H9 (cell line): ENCODE measurements at regions not wholly inside any gene's neighbourhood (a gene's known extent, or its start where the extent isn't known, plus 50 kb on each side); places are given as distances from the start of the nearest gene placed in this dataset.

Experiments
- DNase-seq: peaks from one replicate; pipeline ENCODE4 v3.0.0-alpha.2; 2017
- H2AFZ ChIP-seq: one replicate; pipeline ENCODE4 v1.6.1; 2013; ENCODE audit warnings: mild to moderate bottlenecking, low read length, control low read depth, moderate library complexity
- H2AK5ac ChIP-seq: 2 replicates; pipeline ENCODE4 v1.6.1; 2013; ENCODE audit warnings: low read length, control low read depth, mixed read lengths; ENCODE audit not compliant: insufficient read length
- H2BK120ac ChIP-seq: one replicate; pipeline ENCODE4 v1.6.1; 2013; ENCODE audit warnings: low read depth, mild to moderate bottlenecking, low read length, control low read depth, inconsistent platforms; ENCODE audit not compliant: poor library complexity, severe bottlenecking
- H2BK12ac ChIP-seq: 2 replicates; pipeline ENCODE4 v1.6.1; 2013; ENCODE audit warnings: low read length, control low read depth, mixed read lengths, low read depth; ENCODE audit not compliant: insufficient read length
- H2BK15ac ChIP-seq: 2 replicates; pipeline ENCODE4 v1.6.1; 2013; ENCODE audit warnings: low read depth, low read length, control low read depth
- H2BK20ac ChIP-seq: one replicate; pipeline ENCODE4 v1.6.1; 2013; ENCODE audit warnings: low read depth, mild to moderate bottlenecking, low read length, control low read depth, inconsistent platforms; ENCODE audit not compliant: poor library complexity, severe bottlenecking
- H2BK5ac ChIP-seq: 2 replicates; pipeline ENCODE4 v1.6.1; 2013; ENCODE audit warnings: low read length, control low read depth, mixed read lengths; ENCODE audit not compliant: insufficient read length
- H3K14ac ChIP-seq: 2 replicates; pipeline ENCODE4 v1.6.1; 2013; ENCODE audit warnings: low read length, control low read depth; ENCODE audit not compliant: insufficient read depth
- H3K18ac ChIP-seq: 2 replicates; pipeline ENCODE4 v1.6.1; 2013; ENCODE audit warnings: low read depth, mild to moderate bottlenecking, mixed read lengths, low read length, control low read depth; ENCODE audit not compliant: insufficient read length
- H3K23ac ChIP-seq: 2 replicates; pipeline ENCODE4 v1.6.1; 2013; ENCODE audit warnings: low read length, control low read depth, mixed read lengths, low read depth; ENCODE audit not compliant: insufficient read length
- H3K23me2 ChIP-seq: 2 replicates; pipeline ENCODE4 v1.6.1; 2013; ENCODE audit warnings: low read depth, mild to moderate bottlenecking, mixed read lengths, low read length, control low read depth; ENCODE audit not compliant: insufficient read length, poor library complexity, severe bottlenecking
- H3K27ac ChIP-seq: 2 replicates; pipeline ENCODE4 v1.5.1; 2013; ENCODE audit warnings: low read length, control low read depth, mixed read lengths, low read depth; ENCODE audit not compliant: insufficient read length
- H3K27me3 ChIP-seq: 2 replicates; pipeline ENCODE4 v1.6.1; 2013; ENCODE audit warnings: low read length, control low read depth, inconsistent platforms; ENCODE audit not compliant: insufficient read depth
- H3K4ac ChIP-seq: 2 replicates; pipeline ENCODE4 v1.6.1; 2013; ENCODE audit warnings: low read depth, mild to moderate bottlenecking, control low read depth, inconsistent platforms, low read length, moderate library complexity
- H3K4me1 ChIP-seq: 2 replicates; pipeline ENCODE4 v1.6.1; 2013; ENCODE audit warnings: low read length, control low read depth, inconsistent platforms; ENCODE audit not compliant: insufficient read depth
- H3K4me2 ChIP-seq: 2 replicates; pipeline ENCODE4 v1.6.1; 2013; ENCODE audit warnings: low read length, control low read depth, mixed read lengths; ENCODE audit not compliant: insufficient read length, insufficient read depth
- H3K56ac ChIP-seq: 2 replicates; pipeline ENCODE4 v1.6.1; 2013; ENCODE audit warnings: low read depth, mild to moderate bottlenecking, mixed read lengths, low read length, control low read depth; ENCODE audit not compliant: insufficient read length
- H3K79me1 ChIP-seq: 2 replicates; pipeline ENCODE4 v1.6.1; 2013; ENCODE audit warnings: low read depth, mild to moderate bottlenecking, moderate library complexity, low read length, control low read depth, inconsistent platforms; ENCODE audit not compliant: insufficient read depth, poor library complexity, severe bottlenecking
- H3K79me2 ChIP-seq: 2 replicates; pipeline ENCODE4 v1.6.1; 2013; ENCODE audit warnings: low read length, control low read depth, inconsistent platforms; ENCODE audit not compliant: insufficient read depth
- H3K9ac ChIP-seq: 2 replicates; pipeline ENCODE4 v1.6.1; 2013; ENCODE audit warnings: low read length, control low read depth, mixed read lengths; ENCODE audit not compliant: insufficient read length; ENCODE audit errors: extremely low read depth
- H3K9me3 ChIP-seq: one replicate; pipeline ENCODE4 v1.6.1; 2013; ENCODE audit warnings: low read depth, low read length, inconsistent platforms; ENCODE audit not compliant: control insufficient read depth
- H3T11ph ChIP-seq: one replicate; pipeline ENCODE4 v1.6.1; 2013; ENCODE audit warnings: mild to moderate bottlenecking, low read length, control low read depth, inconsistent platforms
- H4K20me1 ChIP-seq: one replicate; pipeline ENCODE4 v1.6.1; 2013; ENCODE audit not compliant: control insufficient read depth, insufficient read length, insufficient read depth
- H4K5ac ChIP-seq: 2 replicates; pipeline ENCODE4 v1.6.1; 2013; ENCODE audit warnings: low read depth, mild to moderate bottlenecking, mixed read lengths, low read length, control low read depth; ENCODE audit not compliant: insufficient read length
- H4K8ac ChIP-seq: replicated peaks from 2 replicates; pipeline ENCODE4 v1.6.1; 2013; ENCODE audit warnings: low read length, control low read depth, mixed read lengths, low read depth; ENCODE audit not compliant: insufficient read length
- H4K91ac ChIP-seq: 2 replicates; pipeline ENCODE4 v1.6.1; 2013; ENCODE audit warnings: low read depth, mild to moderate bottlenecking, moderate library complexity, mixed read lengths, low read length, control low read depth; ENCODE audit not compliant: insufficient read length
- H3K27ac Mint-ChIP-seq, 3 experiments: 2 replicates in 2 of 3; 3 replicates in 1 of 3; pipeline ENCODE4 v1.8.0; 2020 to 2021; ENCODE audit warnings: mixed read lengths in 3 of 3, mild to moderate bottlenecking in 1 of 3, moderate library complexity in 1 of 3
- H3K27me3 Mint-ChIP-seq: 2 replicates; pipeline ENCODE4 v1.8.0; 2021; ENCODE audit warnings: low read depth, mild to moderate bottlenecking, moderate library complexity, mixed read lengths
- H3K36me3 Mint-ChIP-seq, 3 experiments: 2 replicates in 2 of 3; 3 replicates in 1 of 3; pipeline ENCODE4 v1.8.0; 2020 to 2021; ENCODE audit warnings: low read depth in 3 of 3, mixed read lengths in 3 of 3; ENCODE audit not compliant: insufficient read depth in 1 of 3
- H3K4me1 Mint-ChIP-seq, 2 experiments: 2 replicates each; pipeline ENCODE4 v1.8.0; 2020; ENCODE audit warnings: mixed read lengths in 2 of 2
- H3K4me3 Mint-ChIP-seq, 2 experiments: 2 replicates in 1 of 2; 3 replicates in 1 of 2; pipeline ENCODE4 v1.8.0; 2020 to 2021; ENCODE audit warnings: mild to moderate bottlenecking in 2 of 2, mixed read lengths in 2 of 2, moderate library complexity in 1 of 2
- H3K9me3 Mint-ChIP-seq, 2 experiments: 2 replicates in 1 of 2; 3 replicates in 1 of 2; pipeline ENCODE4 v1.8.0; 2020; ENCODE audit warnings: mild to moderate bottlenecking in 2 of 2, mixed read lengths in 2 of 2, moderate library complexity in 1 of 2
- WGBS: extraction: QIAGEN DNeasy Blood & Tissue Kit; methylation state at CpG from one replicate; pipeline ENCODE4 v1.1.7; 2013; ENCODE audit warnings: missing lambda C conversion rate, low lambda C conversion rate, mixed read lengths; ENCODE audit not compliant: insufficient read length; ENCODE audit errors: extremely low coverage; 5-methylcytosine and 5-hydroxymethylcytosine counted together
- TF ChIP-seq, protein P1 (sequence below): fragments of 200-600 bp; sonication (generic); conservative IDR thresholded peaks from 3 replicates; pipeline ENCODE4 v1.8.0; 2021; ENCODE audit warnings: antibody characterized with exemption, mild to moderate bottlenecking

DNA sequence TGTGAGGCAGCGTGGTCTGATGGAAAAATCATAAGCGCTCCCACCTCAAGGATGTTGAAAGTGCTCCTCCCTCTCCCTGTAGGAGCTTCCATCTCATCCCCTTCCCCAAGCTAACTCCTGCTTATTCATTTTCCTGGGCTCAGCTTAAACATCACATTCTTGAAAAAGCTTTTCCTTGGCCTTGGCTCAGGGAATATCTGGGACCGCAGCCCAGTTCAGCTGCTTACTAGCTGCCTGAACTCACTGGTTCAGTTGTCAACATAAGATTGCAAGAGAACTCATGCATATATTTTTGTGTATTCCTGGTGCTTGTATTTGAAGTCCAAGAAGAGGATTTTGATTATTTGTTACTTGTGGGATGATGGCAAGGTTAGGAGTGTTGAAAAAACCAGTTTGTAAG, 91.5 kb downstream of the UTP18 start:
- no CpG with 5 or more reads among the region's 3 CpGs for WGBS
- no peak overlapping the region for H2AFZ ChIP-seq
- no peak overlapping the region for H3K18ac ChIP-seq
- H3K4ac ChIP-seq = no peak overlapping the region
- no peaks in the 10 kb centered on the region for H3K4me1 ChIP-seq
- H2BK120ac ChIP-seq = no peak overlapping the region
- no peaks in the 10 kb centered on the region for H4K20me1 ChIP-seq
- H2BK5ac ChIP-seq = no peak overlapping the region
- H3K79me1 ChIP-seq = no peaks in the 10 kb centered on the region
- Mint-ChIP-seq H3K4me3 (no peak overlapping the region), H3K27ac (no peak overlapping the region), H3K36me3 (no peaks in the 10 kb centered on the region), H3K4me1 (peaks cover 4% of the 10 kb centered on the region in 2 experiments; a peak in 3 of 4 replicates), H3K27me3 (peaks cover 3% of the 10 kb centered on the region; the same call in 1 of the 2 replicates), H3K9me3 (no peaks in the 10 kb centered on the region)
- no peak overlapping the region for H3K56ac ChIP-seq
- H3K14ac ChIP-seq = no peak overlapping the region
- H2BK12ac ChIP-seq = no peak overlapping the region
- H2BK15ac ChIP-seq = no peak overlapping the region
- H3K23me2 ChIP-seq = no peaks in the 10 kb centered on the region
- H3K27me3 ChIP-seq = no peaks in the 10 kb centered on the region
- H3T11ph ChIP-seq = no peak overlapping the region
- H4K5ac ChIP-seq = no peak overlapping the region
- no peaks in the 10 kb centered on the region for H3K9me3 ChIP-seq
- no peak overlapping the region for H3K9ac ChIP-seq
- H3K79me2 ChIP-seq = no peaks in the 10 kb centered on the region
- H3K23ac ChIP-seq = no peak overlapping the region
- H2BK20ac ChIP-seq = no peak overlapping the region
- no peak overlapping the region for H3K27ac ChIP-seq
- H3K4me2 ChIP-seq = no peak overlapping the region
- H4K8ac ChIP-seq = no peak overlapping the region
- no peak for DNase-seq
- TF ChIP-seq, protein P1, sequence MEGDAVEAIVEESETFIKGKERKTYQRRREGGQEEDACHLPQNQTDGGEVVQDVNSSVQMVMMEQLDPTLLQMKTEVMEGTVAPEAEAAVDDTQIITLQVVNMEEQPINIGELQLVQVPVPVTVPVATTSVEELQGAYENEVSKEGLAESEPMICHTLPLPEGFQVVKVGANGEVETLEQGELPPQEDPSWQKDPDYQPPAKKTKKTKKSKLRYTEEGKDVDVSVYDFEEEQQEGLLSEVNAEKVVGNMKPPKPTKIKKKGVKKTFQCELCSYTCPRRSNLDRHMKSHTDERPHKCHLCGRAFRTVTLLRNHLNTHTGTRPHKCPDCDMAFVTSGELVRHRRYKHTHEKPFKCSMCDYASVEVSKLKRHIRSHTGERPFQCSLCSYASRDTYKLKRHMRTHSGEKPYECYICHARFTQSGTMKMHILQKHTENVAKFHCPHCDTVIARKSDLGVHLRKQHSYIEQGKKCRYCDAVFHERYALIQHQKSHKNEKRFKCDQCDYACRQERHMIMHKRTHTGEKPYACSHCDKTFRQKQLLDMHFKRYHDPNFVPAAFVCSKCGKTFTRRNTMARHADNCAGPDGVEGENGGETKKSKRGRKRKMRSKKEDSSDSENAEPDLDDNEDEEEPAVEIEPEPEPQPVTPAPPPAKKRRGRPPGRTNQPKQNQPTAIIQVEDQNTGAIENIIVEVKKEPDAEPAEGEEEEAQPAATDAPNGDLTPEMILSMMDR = no peak
- H2AK5ac ChIP-seq = no peak overlapping the region
- H4K91ac ChIP-seq = no peak overlapping the region
